ENCODE measurements at regions not wholly inside any gene's neighbourhood (a gene's known extent, or its start where the extent isn't known, plus 50 kb on each side); places are given as distances from the start of the nearest gene placed in this dataset.

GRCh38 chr13:110036060-110036459, 249.7 kb upstream of the IRS2 start:
- TF ChIP-seq RAD21 (conservative IDR thresholded peaks at IDR 0.05 in 1 of 2, IDR thresholded peaks at IDR 0.05 in 1 of 2) (no peak), POLR2A (IDR thresholded peaks at IDR 0.05; ENCODE audit: low read length) (no peak), NR3C1 (IDR thresholded peaks at IDR 0.05) (no peak), ESRRA (IDR thresholded peaks at IDR 0.05; ENCODE audit: borderline replicate concordance, low read length) (no peak), CBX2 (IDR thresholded peaks at IDR 0.05; ENCODE audit: borderline replicate concordance, low read depth) (no peak), RFX5 (IDR thresholded peaks at IDR 0.05) (no peak), GATA3 (IDR thresholded peaks at IDR 0.05; ENCODE audit: borderline replicate concordance) (no peak), CHD4 (IDR thresholded peaks at IDR 0.05; ENCODE audit: borderline replicate concordance) (no peak), MAZ (IDR thresholded peaks at IDR 0.05; ENCODE audit: borderline replicate concordance, low read depth, low read length) (no peak), SMC3 (IDR thresholded peaks at IDR 0.05) (no peak)
- TF ChIP-seq, protein P1, sequence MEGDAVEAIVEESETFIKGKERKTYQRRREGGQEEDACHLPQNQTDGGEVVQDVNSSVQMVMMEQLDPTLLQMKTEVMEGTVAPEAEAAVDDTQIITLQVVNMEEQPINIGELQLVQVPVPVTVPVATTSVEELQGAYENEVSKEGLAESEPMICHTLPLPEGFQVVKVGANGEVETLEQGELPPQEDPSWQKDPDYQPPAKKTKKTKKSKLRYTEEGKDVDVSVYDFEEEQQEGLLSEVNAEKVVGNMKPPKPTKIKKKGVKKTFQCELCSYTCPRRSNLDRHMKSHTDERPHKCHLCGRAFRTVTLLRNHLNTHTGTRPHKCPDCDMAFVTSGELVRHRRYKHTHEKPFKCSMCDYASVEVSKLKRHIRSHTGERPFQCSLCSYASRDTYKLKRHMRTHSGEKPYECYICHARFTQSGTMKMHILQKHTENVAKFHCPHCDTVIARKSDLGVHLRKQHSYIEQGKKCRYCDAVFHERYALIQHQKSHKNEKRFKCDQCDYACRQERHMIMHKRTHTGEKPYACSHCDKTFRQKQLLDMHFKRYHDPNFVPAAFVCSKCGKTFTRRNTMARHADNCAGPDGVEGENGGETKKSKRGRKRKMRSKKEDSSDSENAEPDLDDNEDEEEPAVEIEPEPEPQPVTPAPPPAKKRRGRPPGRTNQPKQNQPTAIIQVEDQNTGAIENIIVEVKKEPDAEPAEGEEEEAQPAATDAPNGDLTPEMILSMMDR (IDR thresholded peaks at IDR 0.05) = no peak

All from A549 (cell line).